ENCODE measurements at regions not wholly inside any gene's neighbourhood (a gene's known extent, or its start where the extent isn't known, plus 50 kb on each side); places are given as distances from the start of the nearest gene placed in this dataset.

DNA sequence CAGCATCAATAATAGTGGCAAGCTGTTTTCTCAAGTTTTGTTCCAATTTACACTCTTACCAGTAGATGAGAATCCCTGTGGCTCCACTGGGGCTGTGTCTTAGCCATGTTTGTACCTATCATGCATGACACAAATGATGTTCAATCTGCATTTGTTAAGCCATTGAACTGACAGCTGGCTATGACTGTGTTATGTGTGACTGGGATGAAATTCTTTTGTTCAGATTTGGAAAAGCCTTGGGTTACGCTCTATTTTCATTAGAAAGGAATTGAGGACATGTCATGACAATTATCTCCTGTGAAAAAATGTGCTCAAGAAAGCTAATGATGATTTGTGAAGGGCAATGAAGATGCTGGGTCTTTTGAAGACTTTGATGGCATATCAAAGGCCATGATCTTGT is 201.8 kb upstream of the LARGE1 start:
- Histone ChIP-seq H3K4me1 (ENCODE audit: control insufficient read depth, extremely low read depth, insufficient read depth, low read length) (no peaks in the 10 kb centered on the region), H3K27ac (ENCODE audit: insufficient read depth, low read depth, low read length) (no peak overlapping the region), H3K4me2 (ENCODE audit: insufficient read depth, low read length) (no peak overlapping the region), H4K20me1 (replicated peaks; ENCODE audit: control insufficient read depth, extremely low read depth, insufficient read depth, low read length) (no peaks in the 10 kb centered on the region), H3K9ac (replicated peaks; ENCODE audit: extremely low read depth, insufficient read depth, low read length) (no peak overlapping the region), H3K9me3 (replicated peaks; ENCODE audit: control insufficient read depth, insufficient read depth, low read length) (peaks cover under 1% of the 10 kb centered on the region), H3K9me1 (replicated peaks; ENCODE audit: control insufficient read depth, extremely low read depth, insufficient read depth, low read length) (no peaks in the 10 kb centered on the region), H3K36me3 (ENCODE audit: control insufficient read depth in 2 of 2, extremely low read depth in 1 of 2, insufficient read depth in 2 of 2, low read length in 2 of 2) (no peaks in the 10 kb centered on the region), H3K4me3 (replicated peaks in 1 of 3; ENCODE audit: insufficient read depth in 1 of 3, low read depth in 1 of 3, low read length in 3 of 3) (no peak overlapping the region), H3K79me2 (ENCODE audit: control insufficient read depth, insufficient read depth, low read length) (no peaks in the 10 kb centered on the region), H2AFZ (ENCODE audit: low read depth, low read length) (no peak overlapping the region), H3K27me3 (ENCODE audit: control insufficient read depth in 2 of 2, insufficient read depth in 2 of 2, low read length in 2 of 2) (no peaks in the 10 kb centered on the region)
- no TSS peak for BruUV-seq (replicated peaks)
- ChIA-PET CTCF (no interaction called here), POLR2A (no interaction called here)
- FAIRE-seq (no peak), DNase-seq (ENCODE audit: low read depth, low spot score) (no peak)
- no peak for TF ChIP-seq EZH2 (IDR thresholded peaks at IDR 0.05; ENCODE audit: borderline replicate concordance, low read depth, low read length, severe bottlenecking)
- TF ChIP-seq FOS (IDR thresholded peaks at IDR 0.05; ENCODE audit: borderline replicate concordance, insufficient read depth, low read length): no peak
- TF ChIP-seq MYC (IDR thresholded peaks at IDR 0.05; ENCODE audit: low read depth, low read length): no peak
- no peak for TF ChIP-seq POLR2AphosphoS5 (IDR thresholded peaks at IDR 0.05; ENCODE audit: insufficient read depth, low read depth, low read length)
- no peak for TF ChIP-seq POLR2A (IDR thresholded peaks at IDR 0.05; ENCODE audit: low read depth, low read length)
- TF ChIP-seq CTCF (IDR thresholded peaks at IDR 0.05; ENCODE audit: extremely low read depth in 1 of 2, insufficient read depth in 1 of 2, low read depth in 1 of 2, low read length in 2 of 2): no peak
- TF ChIP-seq GATA2 (IDR thresholded peaks at IDR 0.05; ENCODE audit: insufficient read depth, insufficient read length, low read depth, low read length): no peak
- no peak for TF ChIP-seq JUN (IDR thresholded peaks at IDR 0.05; ENCODE audit: borderline replicate concordance, insufficient read depth, insufficient read length, low read depth)
- TF ChIP-seq, protein P1, sequence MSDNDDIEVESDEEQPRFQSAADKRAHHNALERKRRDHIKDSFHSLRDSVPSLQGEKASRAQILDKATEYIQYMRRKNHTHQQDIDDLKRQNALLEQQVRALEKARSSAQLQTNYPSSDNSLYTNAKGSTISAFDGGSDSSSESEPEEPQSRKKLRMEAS (IDR thresholded peaks at IDR 0.05; ENCODE audit: insufficient read depth, insufficient read length): no peak
- intact Hi-C loops (cut with micrococcal nuclease): no loop called here
- dilution Hi-C loops (cut with MboI; ENCODE audit: extremely low pct_ligation_motif_present, low sequenced_read_pairs): no loop called here

Measured in endothelial cell of umbilical vein (primary cell).